Skeletal muscle tissue (tissue), 3 donors: ENCODE measurements at regions not wholly inside any gene's neighbourhood (a gene's known extent, or its start where the extent isn't known, plus 50 kb on each side); places are given as distances from the start of the nearest gene placed in this dataset.
"Not testable (repeated sequence)": the region's sequence is repeated elsewhere in the genome, so short reads cannot be mapped to it uniquely, and the experiment has no call there.

ENCODE experiments used
- H3K27ac ChIP-seq: one replicate; pipeline ENCODE4 v1.7.0; 2013; ENCODE audit warnings: mild to moderate bottlenecking, low read depth, low read length, inconsistent platforms
- H3K27me3 ChIP-seq, 3 donors: one replicate each; pipeline ENCODE4 v1.7.0; 2013; ENCODE audit warnings: low read length in 3 of 3; ENCODE audit not compliant: control insufficient read depth in 3 of 3, insufficient read depth in 3 of 3
- H3K36me3 ChIP-seq, 3 donors: one replicate each; pipeline ENCODE4 v1.7.0; 2013; ENCODE audit warnings: low read length in 3 of 3; ENCODE audit not compliant: control insufficient read depth in 3 of 3, insufficient read depth in 3 of 3
- H3K4me1 ChIP-seq, 3 donors: one replicate each; pipeline ENCODE4 v1.7.0; 2013; ENCODE audit warnings: low read length in 3 of 3, mild to moderate bottlenecking in 3 of 3; ENCODE audit not compliant: control insufficient read depth in 3 of 3, insufficient read depth in 3 of 3
- H3K4me3 ChIP-seq, 3 donors: one replicate each; pipeline ENCODE4 v1.7.0; 2013; ENCODE audit warnings: low read length in 3 of 3
- H3K9ac ChIP-seq, 3 donors: one replicate each; pipeline ENCODE4 v1.7.0; 2013; ENCODE audit warnings: low read length in 3 of 3, mild to moderate bottlenecking in 3 of 3, moderate library complexity in 2 of 3, low read depth in 1 of 3
- H3K9me3 ChIP-seq, 3 donors: one replicate each; pipeline ENCODE4 v1.7.0; 2013; ENCODE audit warnings: low read length in 3 of 3; ENCODE audit not compliant: control insufficient read depth in 3 of 3
- donor health status: Osteomylitis.

DNA sequence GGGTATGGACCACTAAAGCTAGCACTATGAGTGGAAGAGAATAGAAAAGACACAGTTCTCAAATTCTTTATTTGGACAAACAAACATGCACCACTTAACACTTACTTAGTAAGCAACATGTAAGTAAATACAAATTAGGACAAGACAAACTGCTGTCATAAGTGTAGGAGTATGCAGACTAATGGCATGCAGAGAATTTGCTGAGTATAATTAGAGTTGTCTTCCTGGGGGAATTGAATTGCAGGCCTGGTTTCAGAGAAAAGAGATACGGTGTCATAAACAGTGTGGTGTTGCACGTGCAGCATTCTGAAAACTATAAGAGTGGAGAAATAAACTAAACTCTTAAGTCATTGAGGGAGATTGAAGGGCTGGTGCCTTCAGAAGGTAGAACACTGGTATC is 125.2 kb upstream of the EYA4 start:
- no peaks in the 10 kb centered on the region for H3K4me1 ChIP-seq
- H3K27ac ChIP-seq: no peak overlapping the region
- no peaks in the 10 kb centered on the region for H3K36me3 ChIP-seq
- no peaks in the 10 kb centered on the region for H3K27me3 ChIP-seq
- H3K9ac ChIP-seq: no peak overlapping the region
- H3K9me3 ChIP-seq: no peaks in the 10 kb centered on the region
- H3K4me3 ChIP-seq: no peak overlapping the region

DNA sequence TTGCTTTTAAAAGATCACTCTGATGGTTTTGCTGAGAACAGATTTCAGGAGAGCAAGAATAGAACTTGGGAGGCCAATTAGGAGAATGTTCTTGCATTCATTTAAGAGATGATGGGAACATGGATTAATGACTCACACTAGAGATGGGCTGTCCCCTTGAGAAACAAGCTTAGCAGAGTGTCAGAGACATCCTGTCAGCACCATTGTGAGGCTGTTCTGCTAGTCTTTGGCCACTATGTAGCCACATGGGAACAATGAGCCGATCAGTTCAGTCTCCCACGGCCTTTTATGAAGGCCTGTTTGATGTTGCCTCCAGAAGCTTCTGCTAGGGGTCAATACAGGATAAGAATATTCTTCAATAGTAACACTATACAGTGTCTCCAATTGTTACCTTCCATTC is 113.0 kb upstream of the EYA4 start:
- Histone ChIP-seq H3K4me1 (peaks cover 18 to 38% (median 19%) of the 10 kb centered on the region in 3 donors), H3K36me3 (no peaks in the 10 kb centered on the region), H3K4me3 (no peak overlapping the region), H3K27ac (no peak overlapping the region), H3K9ac (no peak overlapping the region), H3K27me3 (no peaks in the 10 kb centered on the region), H3K9me3 (no peaks in the 10 kb centered on the region)

DNA sequence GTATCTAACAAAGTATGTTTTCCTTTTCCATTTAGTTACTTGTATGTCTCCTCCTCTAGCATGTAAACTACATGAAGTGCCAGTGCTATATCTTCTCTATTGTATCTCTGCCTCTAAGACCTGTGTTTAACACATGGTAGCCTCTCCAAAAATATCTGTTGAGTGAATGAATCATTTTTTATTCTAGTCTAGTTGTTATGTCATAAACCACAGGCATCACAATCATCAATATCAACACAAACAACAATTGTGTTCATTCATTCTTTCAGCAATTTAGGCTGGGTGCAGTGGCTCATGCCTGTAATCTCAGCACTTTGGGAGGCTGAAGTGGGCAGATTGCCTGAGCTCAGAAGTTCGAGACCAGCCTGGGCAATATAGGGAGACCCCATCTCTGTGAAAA is 111.6 kb upstream of the EYA4 start:
- Histone ChIP-seq H3K4me3 (no peak overlapping the region), H3K27me3 (no peaks in the 10 kb centered on the region), H3K9me3 (no peaks in the 10 kb centered on the region), H3K4me1 (peaks cover 18 to 38% (median 19%) of the 10 kb centered on the region in 3 donors), H3K9ac (no peak overlapping the region), H3K36me3 (no peaks in the 10 kb centered on the region), H3K27ac (peak overlapping the region; percentile 5)

DNA sequence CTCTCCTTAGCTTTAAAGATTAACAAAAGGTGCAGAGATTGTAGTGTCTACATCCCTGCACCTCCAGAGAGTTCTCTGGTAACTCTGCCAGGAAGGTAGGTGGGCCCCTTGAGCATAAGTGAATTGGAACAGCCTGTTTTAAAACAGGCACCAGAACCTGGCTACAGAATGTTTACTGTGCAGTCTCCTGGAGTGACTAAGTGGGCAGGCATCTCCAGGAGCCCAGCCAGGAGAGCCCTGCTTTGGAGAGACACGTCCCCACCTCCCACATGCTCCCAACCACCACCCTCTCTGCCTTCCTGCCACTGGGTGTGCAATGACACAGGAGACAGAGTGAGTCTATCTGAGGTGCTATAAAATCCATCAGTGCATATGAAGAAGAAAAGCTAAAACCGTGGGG is 110.3 kb upstream of the EYA4 start:
- Histone ChIP-seq H3K27me3 (no peaks in the 10 kb centered on the region), H3K4me3 (no peak overlapping the region), H3K9ac (peak overlapping the region in 1 of 3 donors; percentile 32), H3K9me3 (no peaks in the 10 kb centered on the region), H3K36me3 (no peaks in the 10 kb centered on the region), H3K4me1 (peaks cover 18 to 34% (median 19%) of the 10 kb centered on the region in 3 donors), H3K27ac (peak overlapping the region; percentile 89)

DNA sequence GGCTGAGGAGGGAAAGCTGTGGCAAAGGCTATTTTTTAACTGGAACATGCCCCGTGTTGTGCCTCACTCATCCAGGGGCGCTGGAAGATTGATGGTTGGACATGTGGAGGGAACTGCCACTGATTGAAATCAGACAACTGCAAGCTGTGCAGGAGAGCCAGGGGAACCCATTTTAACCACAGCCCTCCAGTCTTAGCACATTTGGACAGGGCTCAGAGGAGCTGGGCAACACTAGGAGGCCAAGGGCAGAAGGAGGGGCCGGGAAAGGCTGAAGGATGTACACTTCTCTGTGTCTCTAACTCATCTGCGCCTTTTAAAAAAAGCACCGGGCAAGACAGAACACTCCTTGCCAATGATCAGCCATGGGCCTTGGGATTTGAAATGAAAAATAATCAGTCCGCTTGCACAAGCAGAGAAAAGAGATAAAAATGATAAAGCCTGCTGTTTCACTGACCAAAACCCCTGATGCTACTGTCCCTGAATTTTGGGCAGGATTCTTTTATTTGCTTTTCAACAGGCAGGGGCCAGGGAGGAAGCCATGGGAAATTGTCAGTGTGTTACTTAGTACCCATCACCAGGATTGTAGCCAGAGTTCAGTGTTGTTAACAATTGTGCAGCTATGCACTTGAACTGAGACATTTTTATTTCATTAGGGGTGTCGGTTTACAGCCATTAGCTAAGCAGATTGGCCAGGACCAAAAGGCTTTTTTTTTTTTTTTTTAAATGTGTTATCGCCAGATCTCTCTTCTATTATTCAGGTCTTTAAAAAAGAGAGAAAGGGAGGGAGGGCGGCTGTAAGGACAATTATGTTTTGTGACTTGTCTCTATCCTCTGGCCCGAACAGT is 109.3 kb upstream of the EYA4 start:
- Histone ChIP-seq H3K27me3 (no peaks in the 10 kb centered on the region), H3K9ac (peak overlapping the region; percentile 38 to 47 (median 45)), H3K9me3 (no peaks in the 10 kb centered on the region), H3K36me3 (no peaks in the 10 kb centered on the region), H3K27ac (peak overlapping the region; percentile 89), H3K4me3 (peak overlapping the region in 1 of 3 donors; percentile 34), H3K4me1 (peaks cover 18 to 34% (median 19%) of the 10 kb centered on the region in 3 donors)

DNA sequence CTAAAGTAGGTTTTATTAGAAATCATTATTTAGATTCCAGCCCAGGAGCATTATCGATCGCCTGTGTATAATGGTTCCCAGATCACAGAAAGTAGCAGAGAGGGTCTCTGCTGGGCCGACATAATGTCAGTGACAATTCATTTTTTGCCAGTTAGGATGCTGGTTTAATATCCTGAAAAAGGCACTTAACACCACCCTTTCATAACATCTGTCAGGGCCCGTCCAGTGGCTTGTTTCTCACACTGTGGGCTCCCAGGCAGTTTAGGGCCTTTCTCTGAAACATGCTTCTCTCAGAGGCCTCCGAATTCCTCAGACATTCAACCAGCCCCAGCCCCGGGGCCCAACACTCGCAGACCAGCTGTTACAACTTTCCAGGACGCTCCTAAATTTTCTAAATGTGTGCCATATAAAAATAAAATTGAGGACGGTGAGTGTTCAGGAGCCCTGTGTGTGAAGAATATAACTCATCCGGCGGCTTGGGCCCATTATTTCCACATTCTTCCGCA is 108.6 kb upstream of the EYA4 start:
- H3K4me3 ChIP-seq: no peak overlapping the region
- peak overlapping the region in 2 of 3 donors; percentile 38 to 47 for H3K9ac ChIP-seq
- H3K27ac ChIP-seq: peak overlapping the region; percentile 89
- peaks cover 18 to 34% (median 19%) of the 10 kb centered on the region in 3 donors for H3K4me1 ChIP-seq
- H3K36me3 ChIP-seq: no peaks in the 10 kb centered on the region
- no peaks in the 10 kb centered on the region for H3K9me3 ChIP-seq
- H3K27me3 ChIP-seq: no peaks in the 10 kb centered on the region

DNA sequence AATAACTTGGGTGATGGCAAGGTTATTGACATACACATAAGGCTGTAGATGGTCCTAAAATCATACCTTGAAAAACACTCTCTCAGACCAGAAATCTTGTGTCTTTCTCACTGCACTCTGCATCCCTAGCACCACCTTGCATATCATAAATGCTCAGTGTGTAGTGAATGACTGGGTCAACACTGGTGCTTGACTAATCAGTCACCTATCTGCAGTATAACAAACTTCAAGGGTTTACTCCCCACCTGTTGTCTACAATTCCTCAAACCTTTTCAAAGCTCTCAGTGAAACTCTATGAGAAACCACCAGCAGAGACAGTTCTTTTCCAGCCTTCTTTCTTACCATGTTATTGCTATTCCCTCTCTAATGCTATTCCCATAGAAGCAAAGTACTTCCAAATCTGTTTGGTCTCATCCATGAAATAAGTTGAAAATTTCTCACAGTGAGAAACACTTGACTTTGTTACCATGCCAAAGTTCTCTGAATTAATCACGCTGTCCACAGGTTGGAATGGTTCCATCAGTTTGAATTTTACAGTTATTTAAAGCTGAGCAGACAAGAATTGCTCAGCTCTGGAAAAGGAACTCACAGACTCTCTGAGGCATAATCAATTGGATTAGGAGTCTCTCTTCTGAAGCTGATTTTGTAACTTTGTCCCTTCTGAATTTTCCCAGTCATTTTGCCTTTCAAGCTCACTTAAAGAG is 104.8 kb upstream of the EYA4 start:
- Histone ChIP-seq H3K36me3 (no peaks in the 10 kb centered on the region), H3K4me1 (peaks cover 7 to 13% (median 11%) of the 10 kb centered on the region in 3 donors), H3K27ac (no peak overlapping the region), H3K9me3 (peaks cover 0 to 2% (median 0%) of the 10 kb centered on the region in 3 donors), H3K4me3 (no peak overlapping the region), H3K9ac (no peak overlapping the region), H3K27me3 (no peaks in the 10 kb centered on the region)

DNA sequence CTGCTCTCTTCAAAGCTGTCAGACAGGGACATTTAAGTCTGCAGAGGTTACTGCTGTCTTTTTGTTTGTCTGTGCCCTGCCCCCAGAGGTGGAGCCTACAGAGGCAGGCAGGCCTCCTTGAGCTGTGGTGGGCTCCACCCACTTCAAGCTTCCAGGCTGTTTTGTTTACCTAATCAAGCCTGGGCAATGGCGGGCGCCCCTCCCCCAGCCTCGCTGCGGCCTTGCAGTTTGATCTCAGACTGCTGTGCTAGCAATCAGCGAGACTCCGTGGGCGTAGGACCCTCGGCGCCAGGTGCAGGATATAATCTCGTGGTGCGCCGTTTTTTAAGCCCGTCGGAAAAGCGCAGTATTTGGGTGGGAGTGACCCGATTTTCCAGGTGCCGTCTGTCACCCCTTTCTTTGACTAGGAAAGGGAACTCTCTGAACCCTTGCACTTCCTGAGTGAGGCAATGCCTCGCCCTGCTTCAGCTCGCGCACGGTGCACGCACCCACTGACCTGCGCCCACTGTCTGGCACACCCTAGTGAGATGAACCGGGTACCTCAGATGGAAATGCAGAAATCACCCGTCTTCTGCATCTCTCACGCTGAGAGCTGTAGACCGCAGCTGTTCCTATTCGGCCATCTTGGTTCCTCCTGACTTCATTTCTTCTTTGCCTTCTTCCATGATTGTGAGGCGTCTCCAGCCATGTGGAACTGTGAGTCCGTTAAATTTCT is 93.5 kb upstream of the EYA4 start:
- not testable (repeated sequence) for H3K4me3 ChIP-seq, H3K27ac ChIP-seq, H3K27me3 ChIP-seq, H3K36me3 ChIP-seq, H3K9me3 ChIP-seq, H3K9ac ChIP-seq, H3K4me1 ChIP-seq

DNA sequence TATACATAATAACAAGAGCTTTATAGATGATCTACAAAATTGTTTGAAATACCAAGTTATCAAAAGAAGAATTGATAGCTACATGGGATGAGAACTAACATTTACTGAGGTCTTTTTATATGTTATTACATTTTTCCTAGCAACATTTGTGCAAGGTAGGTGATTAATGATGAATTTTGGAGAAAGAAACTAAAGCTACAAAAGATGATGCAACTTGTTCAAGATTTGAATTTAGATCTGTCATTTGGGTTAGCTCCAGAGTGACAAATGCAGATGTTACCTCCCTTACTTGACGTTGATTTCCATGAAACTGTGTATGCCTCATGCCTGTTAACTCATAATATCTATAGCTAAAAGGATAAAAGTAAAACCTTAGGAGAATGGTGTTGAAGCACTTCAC is 84.5 kb upstream of the EYA4 start:
- Histone ChIP-seq H3K27ac (no peak overlapping the region), H3K27me3 (no peaks in the 10 kb centered on the region), H3K4me1 (no peaks in the 10 kb centered on the region), H3K36me3 (no peaks in the 10 kb centered on the region), H3K4me3 (no peak overlapping the region), H3K9ac (no peak overlapping the region), H3K9me3 (no peaks in the 10 kb centered on the region)
